ENCODE measurements at regions not wholly inside any gene's neighbourhood (a gene's known extent, or its start where the extent isn't known, plus 50 kb on each side); places are given as distances from the start of the nearest gene placed in this dataset.
"Not testable (repeated sequence)": the region's sequence is repeated elsewhere in the genome, so short reads cannot be mapped to it uniquely, and the experiment has no call there.

GRCh38 chr3:10109-10996, 186.2 kb upstream of the CHL1 start:
- DNase-seq (ENCODE audit: low read depth): not testable (repeated sequence)

GRCh38 chr3:11734-12133, 184.8 kb upstream of the CHL1 start:
- H3K4me3 ChIP-seq (ENCODE audit: low read length): no peak overlapping the region
- no peak for TF ChIP-seq CTCF (IDR thresholded peaks at IDR 0.05; ENCODE audit: insufficient read depth, low read depth, low read length, missing control alignments)

More at GRCh38 chr3:10109-10996, 186.2 kb upstream of the CHL1 start:
- not testable (repeated sequence) for H3K4me3 ChIP-seq (ENCODE audit: low read length)

GRCh38 chr3:14652-15051, 181.9 kb upstream of the CHL1 start:
- H3K4me3 ChIP-seq (ENCODE audit: low read length): no peak overlapping the region
- DNase-seq (ENCODE audit: low read depth): peak; percentile 69
- TF ChIP-seq CTCF (IDR thresholded peaks at IDR 0.05; ENCODE audit: insufficient read depth, low read depth, low read length, missing control alignments): no peak

More at GRCh38 chr3:11734-12133, 184.8 kb upstream of the CHL1 start:
- DNase-seq (ENCODE audit: low read depth): no peak

- no peak for TF ChIP-seq CTCF (IDR thresholded peaks at IDR 0.05; ENCODE audit: insufficient read depth, low read depth, low read length, missing control alignments)
- DNase-seq (ENCODE audit: low read depth): peak; percentile 54
- H3K4me3 ChIP-seq (ENCODE audit: low read length): no peak overlapping the region
These were observed 180.2 kb upstream of the CHL1 start for GRCh38 chr3:16366-16765.

GRCh38 chr3:20421-20820, 176.1 kb upstream of the CHL1 start:
- no peak overlapping the region for H3K4me3 ChIP-seq (ENCODE audit: low read length)
- DNase-seq (ENCODE audit: low read depth): no peak
- no peak for TF ChIP-seq CTCF (IDR thresholded peaks at IDR 0.05; ENCODE audit: insufficient read depth, low read depth, low read length, missing control alignments)

GRCh38 chr3:24006-24405, 172.6 kb upstream of the CHL1 start:
- TF ChIP-seq CTCF (IDR thresholded peaks at IDR 0.05; ENCODE audit: insufficient read depth, low read depth, low read length, missing control alignments): no peak

GRCh38 chr3:25056-25455, 171.5 kb upstream of the CHL1 start:
- no peak for TF ChIP-seq CTCF (IDR thresholded peaks at IDR 0.05; ENCODE audit: insufficient read depth, low read depth, low read length, missing control alignments)
- DNase-seq (ENCODE audit: low read depth): no peak
- no peak overlapping the region for H3K4me3 ChIP-seq (ENCODE audit: low read length)

More at GRCh38 chr3:24006-24405, 172.6 kb upstream of the CHL1 start:
- H3K4me3 ChIP-seq (ENCODE audit: low read length): no peak overlapping the region
- no peak for DNase-seq (ENCODE audit: low read depth)

- H3K4me3 ChIP-seq (ENCODE audit: low read length): not testable (repeated sequence)
These were observed 160.6 kb upstream of the CHL1 start for GRCh38 chr3:35985-36384.

More at GRCh38 chr3:35985-36384, 160.6 kb upstream of the CHL1 start:
- DNase-seq (ENCODE audit: low read depth): not testable (repeated sequence)
